ENCODE measurements at regions not wholly inside any gene's neighbourhood (a gene's known extent, or its start where the extent isn't known, plus 50 kb on each side); places are given as distances from the start of the nearest gene placed in this dataset.

DNA sequence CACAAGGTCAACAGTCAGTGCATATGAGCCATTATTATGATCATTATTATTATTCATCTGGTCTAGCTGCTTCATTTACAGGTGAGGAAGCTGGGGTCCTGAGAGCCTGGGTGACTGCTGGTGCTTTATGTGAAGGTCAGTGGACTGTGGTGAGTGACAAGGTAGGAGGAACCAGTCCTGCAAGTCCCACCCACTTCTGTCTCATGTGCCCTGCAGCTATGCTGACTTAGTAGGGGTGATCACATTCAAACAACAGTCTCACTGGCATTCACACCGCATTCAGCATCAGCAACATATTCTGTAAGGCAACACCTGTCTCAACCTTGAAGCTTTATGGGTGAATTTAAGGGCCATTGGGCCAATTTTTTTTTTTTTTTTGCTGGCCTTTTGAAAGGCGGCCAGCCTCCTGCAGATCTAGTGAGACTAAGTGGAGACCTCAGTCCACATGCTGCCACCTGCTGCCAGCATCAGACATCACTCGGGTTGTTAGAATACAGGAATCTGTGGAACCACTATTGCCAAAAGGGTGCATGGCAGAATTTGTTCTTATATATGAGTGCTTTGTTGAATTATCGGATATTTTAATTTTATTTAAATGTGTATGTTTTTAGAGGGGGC lies 59.9 kb upstream of the CACNA1E start:
- H3K9me3 Mint-ChIP-seq = peaks cover 2 to 13% of the 10 kb centered on the region in 2 donors
- no peak overlapping the region for H3K4me3 Mint-ChIP-seq
- peak in 1 of 2 donors; percentile 39 for ATAC-seq (replicated peaks)
- peaks cover 0 to 5% of the 10 kb centered on the region in 2 donors for H3K4me1 Mint-ChIP-seq
- H3K36me3 Mint-ChIP-seq = peaks cover 0 to 9% of the 10 kb centered on the region in 2 donors
- peaks cover 38 to 41% of the 10 kb centered on the region in 2 donors for H3K27me3 Mint-ChIP-seq
- H3K27ac Mint-ChIP-seq = no peak overlapping the region
- no peak for DNase-seq

DNA sequence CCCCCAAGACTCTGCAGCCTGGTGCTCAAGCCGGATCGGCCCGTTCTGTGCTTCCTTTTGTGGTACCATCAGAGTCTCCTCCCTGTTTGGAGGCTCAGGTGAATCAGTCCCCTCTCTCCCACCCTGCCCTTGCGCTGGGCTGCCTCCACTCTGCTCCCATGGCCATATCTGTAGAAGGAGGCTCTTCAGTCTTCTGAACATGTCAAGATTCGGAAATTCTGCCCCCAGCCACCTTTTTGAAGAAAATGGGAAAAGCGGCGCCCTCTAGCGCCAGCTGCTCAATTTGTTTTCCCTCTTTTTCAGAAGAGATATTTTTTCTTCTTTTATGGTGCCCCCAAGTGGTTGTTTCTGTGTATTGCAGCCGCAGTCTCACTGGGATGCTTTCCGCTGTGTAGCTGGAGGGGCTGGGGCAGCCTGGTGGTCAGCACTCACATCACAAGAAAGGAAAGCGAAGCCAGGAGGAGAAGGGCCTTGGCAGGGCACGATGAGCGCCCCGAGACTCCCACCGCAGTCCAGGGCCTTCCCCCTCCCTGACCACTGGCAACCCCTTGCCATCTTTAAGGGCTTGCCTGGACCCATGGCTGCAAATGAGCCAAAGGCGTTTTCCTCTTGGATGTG lies 58.4 kb upstream of the CACNA1E start:
- H3K36me3 Mint-ChIP-seq = peaks cover 0 to 9% of the 10 kb centered on the region in 2 donors
- H3K9me3 Mint-ChIP-seq = peaks cover 2 to 13% of the 10 kb centered on the region in 2 donors
- ATAC-seq (replicated peaks) (peak; percentile 65 to 74), DNase-seq (peak; percentile 46)
- peaks cover 0 to 5% of the 10 kb centered on the region in 2 donors for H3K4me1 Mint-ChIP-seq
- H3K27me3 Mint-ChIP-seq = peaks cover 41 to 44% of the 10 kb centered on the region in 2 donors
- no peak overlapping the region for H3K4me3 Mint-ChIP-seq
- H3K27ac Mint-ChIP-seq = no peak overlapping the region

DNA sequence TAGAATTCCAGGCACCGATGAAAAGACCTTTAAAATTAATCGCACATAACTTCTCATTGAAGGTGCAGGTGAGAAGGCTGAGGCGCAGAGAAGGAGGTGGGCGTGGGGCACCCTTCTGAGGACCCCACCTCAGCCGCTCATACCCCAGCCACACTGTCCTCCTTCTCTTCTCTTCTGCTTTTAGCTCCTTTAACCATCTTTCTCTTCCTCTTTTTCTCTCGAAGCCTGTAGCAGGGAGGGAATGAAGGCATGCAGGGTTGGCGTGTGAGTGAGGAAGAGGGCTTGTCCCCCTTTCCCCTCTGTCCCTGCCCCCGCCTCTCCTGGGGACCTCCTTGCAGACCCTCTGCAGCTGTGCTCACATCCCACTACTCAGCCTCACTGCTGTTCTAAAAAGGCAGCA lies 57.8 kb upstream of the CACNA1E start:
- peaks cover 0 to 9% of the 10 kb centered on the region in 2 donors for H3K36me3 Mint-ChIP-seq
- H3K4me1 Mint-ChIP-seq = peaks cover 0 to 5% of the 10 kb centered on the region in 2 donors
- no peak overlapping the region for H3K4me3 Mint-ChIP-seq
- DNase-seq (no peak), ATAC-seq (replicated peaks) (no peak)
- peaks cover 41 to 44% of the 10 kb centered on the region in 2 donors for H3K27me3 Mint-ChIP-seq
- H3K27ac Mint-ChIP-seq = peak overlapping the region; percentile 60
- H3K9me3 Mint-ChIP-seq = peaks cover 2 to 13% of the 10 kb centered on the region in 2 donors

DNA sequence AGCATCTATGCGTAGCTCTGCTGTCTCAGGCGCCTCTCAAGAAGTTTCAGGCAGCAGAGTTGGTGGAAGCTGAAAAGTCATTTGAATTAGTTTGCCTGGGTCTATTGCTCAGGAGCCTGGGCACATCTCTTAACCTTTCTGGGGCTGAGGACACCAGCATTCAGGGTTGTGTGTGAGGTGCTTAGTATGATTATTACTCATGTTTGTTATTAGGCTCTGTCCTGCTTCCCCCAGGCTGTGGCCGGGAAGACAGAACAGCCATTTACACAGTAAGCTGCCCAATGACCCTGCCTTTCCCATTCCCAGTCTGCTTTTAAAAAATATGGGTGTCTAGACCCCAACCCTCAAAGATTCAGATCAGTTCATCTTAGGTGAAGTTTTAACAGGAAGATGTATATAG lies 53.9 kb upstream of the CACNA1E start:
- Mint-ChIP-seq H3K4me1 (peaks cover 0 to 5% of the 10 kb centered on the region in 2 donors), H3K9me3 (peaks cover 2 to 13% of the 10 kb centered on the region in 2 donors), H3K27me3 (peaks cover 44 to 59% of the 10 kb centered on the region in 2 donors), H3K4me3 (no peak overlapping the region), H3K36me3 (peaks cover 0 to 9% of the 10 kb centered on the region in 2 donors), H3K27ac (no peak overlapping the region)
- no peak for DNase-seq
- ATAC-seq (replicated peaks) = no peak

DNA sequence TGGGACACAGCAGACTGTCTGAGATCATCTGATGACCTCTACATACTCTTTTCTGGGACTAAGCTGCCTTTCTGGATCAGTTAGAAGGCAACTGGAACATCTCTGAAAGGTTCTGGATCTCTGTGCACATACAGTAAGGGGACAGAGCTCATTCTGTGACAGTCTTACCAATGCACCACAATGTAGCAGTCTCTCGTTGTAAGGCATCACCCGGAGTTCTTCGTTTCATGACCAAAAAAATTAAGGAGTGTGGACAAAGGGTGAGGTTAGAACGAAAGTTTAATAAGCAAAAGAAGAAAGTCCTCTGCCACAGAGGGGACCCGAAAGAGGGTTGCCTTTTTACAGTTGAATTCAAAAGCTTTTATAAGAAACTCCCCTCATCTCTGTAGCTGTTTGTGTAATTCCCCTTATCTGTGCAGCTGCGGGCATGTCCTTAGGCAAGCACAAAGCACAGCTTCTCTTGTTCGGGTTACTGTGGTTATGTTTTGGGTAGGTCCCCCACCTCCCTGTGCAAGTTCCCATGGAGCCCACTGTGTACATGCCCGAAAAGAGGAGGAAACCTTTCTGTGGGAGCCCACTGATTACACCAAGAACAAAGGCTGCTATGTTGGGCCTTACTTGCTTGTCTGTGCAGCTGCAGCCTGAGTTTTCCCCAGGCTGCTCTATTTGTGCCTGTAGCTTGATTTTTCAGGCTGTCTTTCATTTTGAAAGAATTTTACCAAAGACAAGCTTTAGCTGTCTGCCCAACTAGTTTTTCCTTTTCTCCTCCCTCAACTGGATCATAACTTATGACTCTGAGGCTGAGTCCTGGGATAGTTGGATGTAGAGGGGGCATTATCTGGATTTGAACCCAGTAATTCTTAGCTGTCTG lies 53.1 kb upstream of the CACNA1E start:
- Mint-ChIP-seq H3K27me3 (peaks cover 43 to 58% of the 10 kb centered on the region in 2 donors), H3K9me3 (peaks cover 2 to 13% of the 10 kb centered on the region in 2 donors), H3K4me1 (peaks cover 0 to 5% of the 10 kb centered on the region in 2 donors), H3K36me3 (peaks cover 0 to 9% of the 10 kb centered on the region in 2 donors), H3K27ac (no peak overlapping the region), H3K4me3 (no peak overlapping the region)
- DNase-seq (no peak), ATAC-seq (replicated peaks) (no peak)
